Upper lobe of left lung (tissue), 6 donors: ENCODE measurements at regions not wholly inside any gene's neighbourhood (a gene's known extent, or its start where the extent isn't known, plus 50 kb on each side); places are given as distances from the start of the nearest gene placed in this dataset.

Experiments used
- ATAC-seq, 2 donors: fragments of 200-7000 bp; cut with Tn5 transposase; one replicate each; pipeline ENCODE4 v1.9.1; 2022; ENCODE audit warnings: mild to moderate bottlenecking in 2 of 2, moderate library complexity in 2 of 2; ENCODE audit not compliant: low FRiP score in 2 of 2
- DNase-seq, 2 donors: peaks; one replicate each; pipeline ENCODE4 v3.0.0-alpha.2; 2019 to 2020
- H3K27ac ChIP-seq, 4 donors: fragments of 200-600 bp; sonication (generic); one replicate each; pipeline ENCODE4 v1.5.1; 2016 to 2019
- H3K27me3 ChIP-seq, 4 donors: fragments of 200-600 bp; sonication (generic); one replicate each; pipeline ENCODE4 v1.5.1; 2017 to 2019
- H3K36me3 ChIP-seq, 4 donors: fragments of 200-600 bp; sonication (generic); one replicate each; pipeline ENCODE4 v1.5.1; 2016 to 2019
- H3K4me1 ChIP-seq, 4 donors: fragments of 200-600 bp; sonication (generic); one replicate each; pipeline ENCODE4 v1.5.1; 2018 to 2019
- H3K4me3 ChIP-seq, 4 donors: fragments of 200-600 bp; sonication (generic); one replicate each; pipeline ENCODE4 v1.5.1; 2017 to 2019; ENCODE audit warnings: mild to moderate bottlenecking in 2 of 4, moderate library complexity in 1 of 4
- H3K9me3 ChIP-seq, 4 donors: fragments of 200-600 bp; sonication (generic); one replicate each; pipeline ENCODE4 v1.5.1; 2018 to 2019
- CTCF ChIP-seq, 6 experiments: fragments of 450-650 bp in 4 of 6; fragments of 200-600 bp in 2 of 6; sonication (generic) in 2 of 6; IDR thresholded peaks; one replicate each; pipeline ENCODE4 v1.5.1; 2016 to 2019; ENCODE audit warnings: antibody characterized with exemption in 6 of 6
- EP300 ChIP-seq, 4 donors: sonication (generic); formaldehyde crosslinking; IDR thresholded peaks; one replicate each; pipeline ENCODE4 v1.5.1; 2017; ENCODE audit warnings: antibody characterized with exemption in 4 of 4, control low read depth in 2 of 4
- POLR2A ChIP-seq, 4 donors: fragments of 450-650 bp; IDR thresholded peaks; one replicate each; pipeline ENCODE4 v1.5.1; 2016 to 2017; ENCODE audit warnings: antibody characterized with exemption in 4 of 4, mild to moderate bottlenecking in 2 of 4
- POLR2AphosphoS5 ChIP-seq, 2 donors: sonication (generic); formaldehyde crosslinking; IDR thresholded peaks; one replicate each; pipeline ENCODE4 v1.5.1; 2017; ENCODE audit warnings: antibody characterized with exemption in 2 of 2
- WGBS, 2 donors: methylation state at CpG; one replicate each; pipeline ENCODE4 v1.1.5; 2017 to 2018; 5-methylcytosine and 5-hydroxymethylcytosine counted together
- donor health status: DM: no; HTN: no; CAD: no; lungs with moderate emphysema.
- donor health status: DM: no; HTN: yes; CAD: no; lungs with severe emphysema.

DNA sequence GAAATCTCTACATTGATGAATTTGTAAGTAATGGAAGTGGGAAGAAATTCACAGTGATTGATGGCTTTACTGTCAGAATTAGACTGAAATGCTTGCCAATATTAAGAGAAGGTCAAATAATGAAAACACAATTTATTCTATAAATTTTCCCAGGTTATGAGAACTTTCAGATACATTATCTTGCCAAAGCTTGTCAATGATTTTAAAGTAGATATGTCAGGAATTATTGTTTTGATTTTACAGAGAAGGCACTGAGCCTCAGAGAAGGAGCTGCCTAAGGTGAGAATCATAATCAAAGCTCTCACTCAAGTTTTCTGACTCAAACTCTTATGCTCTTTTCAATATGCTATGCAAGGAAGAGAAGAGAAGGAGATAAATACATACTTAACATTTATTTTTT, 564.0 kb upstream of the RGMB start:
- no peak for DNase-seq
- no peak for TF ChIP-seq POLR2A (IDR thresholded peaks at IDR 0.05)
- TF ChIP-seq POLR2AphosphoS5 (IDR thresholded peaks at IDR 0.05), result no peak
- no peak for TF ChIP-seq EP300 (IDR thresholded peaks at IDR 0.05)
- no peak for TF ChIP-seq CTCF (IDR thresholded peaks at IDR 0.05)
- Histone ChIP-seq H3K36me3 (no peaks in the 10 kb centered on the region), H3K27ac (no peak overlapping the region), H3K9me3 (no peaks in the 10 kb centered on the region), H3K27me3 (no peaks in the 10 kb centered on the region), H3K4me1 (no peaks in the 10 kb centered on the region), H3K4me3 (no peak overlapping the region)
- no peak for ATAC-seq

GRCh38 chr5:98214240-98215051, 559.0 kb upstream of the RGMB start:
- no peak overlapping the region for H3K4me3 ChIP-seq
- ATAC-seq, result peak in 1 of 2 donors; percentile 46
- no peaks in the 10 kb centered on the region for H3K9me3 ChIP-seq
- no peaks in the 10 kb centered on the region for H3K4me1 ChIP-seq
- TF ChIP-seq POLR2A (IDR thresholded peaks at IDR 0.05) (no peak), POLR2AphosphoS5 (IDR thresholded peaks at IDR 0.05) (no peak), EP300 (IDR thresholded peaks at IDR 0.05) (no peak), CTCF (IDR thresholded peaks at IDR 0.05) (no peak)
- H3K27me3 ChIP-seq, result no peaks in the 10 kb centered on the region
- H3K27ac ChIP-seq, result no peak overlapping the region
- DNase-seq, result peak in 1 of 2 donors; percentile 8
- H3K36me3 ChIP-seq, result no peaks in the 10 kb centered on the region
- WGBS, 2 donors, result 83 to 85% methylated on average over 7 of the region's 7 CpGs

DNA sequence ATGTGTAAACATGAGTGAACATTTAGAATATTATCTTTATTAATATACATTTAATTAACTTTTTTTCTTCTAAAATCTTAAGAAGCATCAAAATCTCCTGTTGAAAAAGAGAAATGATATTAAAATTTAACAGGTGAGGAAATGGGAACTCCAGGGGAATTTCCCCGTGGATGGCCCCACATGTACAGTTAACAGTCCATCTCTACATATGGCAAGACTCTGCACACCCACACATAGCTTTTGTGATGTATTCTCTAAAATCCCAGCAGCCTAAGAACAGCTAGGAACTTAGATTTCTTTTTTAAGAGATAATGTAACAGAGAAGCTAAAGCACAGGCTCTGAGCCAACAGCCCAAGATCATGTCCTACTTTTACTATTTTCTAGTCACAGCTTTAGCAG, 556.3 kb upstream of the RGMB start:
- ATAC-seq (no peak), DNase-seq (no peak)
- TF ChIP-seq POLR2A (IDR thresholded peaks at IDR 0.05), result no peak
- no peak for TF ChIP-seq POLR2AphosphoS5 (IDR thresholded peaks at IDR 0.05)
- TF ChIP-seq CTCF (IDR thresholded peaks at IDR 0.05), result no peak
- TF ChIP-seq EP300 (IDR thresholded peaks at IDR 0.05), result no peak
- H3K27me3 ChIP-seq, result no peaks in the 10 kb centered on the region
- H3K4me1 ChIP-seq, result no peaks in the 10 kb centered on the region
- no peak overlapping the region for H3K27ac ChIP-seq
- H3K36me3 ChIP-seq, result no peaks in the 10 kb centered on the region
- 79 to 92% methylated on average over 1 of the region's 1 CpG for WGBS, 2 donors
- H3K9me3 ChIP-seq, result no peaks in the 10 kb centered on the region
- H3K4me3 ChIP-seq, result no peak overlapping the region

DNA sequence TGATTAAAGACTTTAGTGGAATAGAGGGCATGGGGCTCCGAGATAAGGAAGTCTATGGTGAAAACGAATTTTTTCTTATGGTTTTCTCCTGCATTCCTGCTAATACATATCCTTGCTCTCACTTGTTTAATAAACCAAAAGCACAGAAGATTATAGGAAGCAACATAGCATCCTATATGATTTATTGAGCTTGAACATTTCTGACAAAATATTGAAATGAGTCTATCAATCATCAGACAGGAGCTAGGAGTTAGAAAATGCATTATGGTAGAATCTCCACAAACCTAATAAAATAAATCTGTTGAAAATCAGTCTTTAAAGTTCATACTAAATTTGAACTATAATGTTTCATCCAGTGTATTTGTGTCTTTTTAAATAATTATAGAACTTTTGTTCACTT, 554.6 kb upstream of the RGMB start:
- no peaks in the 10 kb centered on the region for H3K36me3 ChIP-seq
- DNase-seq (no peak), ATAC-seq (no peak)
- TF ChIP-seq POLR2A (IDR thresholded peaks at IDR 0.05), result no peak
- no peak for TF ChIP-seq EP300 (IDR thresholded peaks at IDR 0.05)
- TF ChIP-seq CTCF (IDR thresholded peaks at IDR 0.05), result no peak
- no peak for TF ChIP-seq POLR2AphosphoS5 (IDR thresholded peaks at IDR 0.05)
- no peaks in the 10 kb centered on the region for H3K9me3 ChIP-seq
- no peaks in the 10 kb centered on the region for H3K4me1 ChIP-seq
- H3K4me3 ChIP-seq, result no peak overlapping the region
- WGBS, 2 donors, result 63 to 74% methylated on average over 2 of the region's 2 CpGs
- no peak overlapping the region for H3K27ac ChIP-seq
- no peaks in the 10 kb centered on the region for H3K27me3 ChIP-seq

GRCh38 chr5:98227489-98227888, 546.0 kb upstream of the RGMB start:
- no peaks in the 10 kb centered on the region for H3K27me3 ChIP-seq
- ATAC-seq, result no peak

More at GRCh38 chr5:98227489-98227888, 546.0 kb upstream of the RGMB start:
- Histone ChIP-seq H3K27ac (no peak overlapping the region), H3K4me1 (no peaks in the 10 kb centered on the region), H3K4me3 (no peak overlapping the region), H3K36me3 (no peaks in the 10 kb centered on the region), H3K9me3 (peaks cover 0 to 24% (median 5%) of the 10 kb centered on the region in 4 donors)
- DNase-seq, result no peak
- TF ChIP-seq POLR2AphosphoS5 (IDR thresholded peaks at IDR 0.05) (no peak), EP300 (IDR thresholded peaks at IDR 0.05) (no peak), POLR2A (IDR thresholded peaks at IDR 0.05) (no peak), CTCF (IDR thresholded peaks at IDR 0.05) (no peak)
